ENCODE measurements at regions not wholly inside any gene's neighbourhood (a gene's known extent, or its start where the extent isn't known, plus 50 kb on each side); places are given as distances from the start of the nearest gene placed in this dataset.

DNA sequence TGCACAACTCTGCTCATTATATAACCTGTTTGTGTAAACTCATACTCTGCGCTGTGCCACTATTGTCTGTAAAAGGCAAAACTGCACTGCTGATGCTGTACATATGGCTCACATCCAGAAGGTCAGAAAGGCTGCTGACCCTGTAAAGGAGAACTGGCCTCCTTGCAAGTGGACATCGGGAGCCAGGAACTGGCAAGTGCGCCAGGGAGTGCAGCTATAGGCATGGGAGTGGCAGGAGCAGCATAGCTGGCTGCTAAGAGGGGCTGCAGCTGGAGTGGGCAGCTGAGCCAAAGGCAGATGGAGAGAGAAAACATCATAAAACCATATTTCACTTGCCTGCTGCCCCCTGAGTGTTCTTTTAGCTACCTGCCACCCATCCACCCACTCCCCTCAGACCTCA lies 2183.4 kb upstream of the ACO1 start:
- TF ChIP-seq SMAD1 (IDR thresholded peaks at IDR 0.05; ENCODE audit: low read depth, partially characterized antibody) (no peak), MTA3 (IDR thresholded peaks at IDR 0.05; ENCODE audit: borderline replicate concordance, low read length) (no peak), POLR2AphosphoS5 (IDR thresholded peaks at IDR 0.05; ENCODE audit: low read length) (no peak), CREM (IDR thresholded peaks at IDR 0.05; ENCODE audit: low read depth) (no peak), TCF12 (IDR thresholded peaks at IDR 0.05; ENCODE audit: low read depth, low read length) (no peak), RAD21 (IDR thresholded peaks at IDR 0.05; ENCODE audit: insufficient read depth, low read depth, low read length) (no peak), TAF1 (IDR thresholded peaks at IDR 0.05; ENCODE audit: borderline replicate concordance, low read depth, low read length) (no peak)
- TF ChIP-seq, protein P1, sequence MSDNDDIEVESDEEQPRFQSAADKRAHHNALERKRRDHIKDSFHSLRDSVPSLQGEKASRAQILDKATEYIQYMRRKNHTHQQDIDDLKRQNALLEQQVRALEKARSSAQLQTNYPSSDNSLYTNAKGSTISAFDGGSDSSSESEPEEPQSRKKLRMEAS (IDR thresholded peaks at IDR 0.05; ENCODE audit: low read depth, low read length): no peak
- TF ChIP-seq, protein P2, sequence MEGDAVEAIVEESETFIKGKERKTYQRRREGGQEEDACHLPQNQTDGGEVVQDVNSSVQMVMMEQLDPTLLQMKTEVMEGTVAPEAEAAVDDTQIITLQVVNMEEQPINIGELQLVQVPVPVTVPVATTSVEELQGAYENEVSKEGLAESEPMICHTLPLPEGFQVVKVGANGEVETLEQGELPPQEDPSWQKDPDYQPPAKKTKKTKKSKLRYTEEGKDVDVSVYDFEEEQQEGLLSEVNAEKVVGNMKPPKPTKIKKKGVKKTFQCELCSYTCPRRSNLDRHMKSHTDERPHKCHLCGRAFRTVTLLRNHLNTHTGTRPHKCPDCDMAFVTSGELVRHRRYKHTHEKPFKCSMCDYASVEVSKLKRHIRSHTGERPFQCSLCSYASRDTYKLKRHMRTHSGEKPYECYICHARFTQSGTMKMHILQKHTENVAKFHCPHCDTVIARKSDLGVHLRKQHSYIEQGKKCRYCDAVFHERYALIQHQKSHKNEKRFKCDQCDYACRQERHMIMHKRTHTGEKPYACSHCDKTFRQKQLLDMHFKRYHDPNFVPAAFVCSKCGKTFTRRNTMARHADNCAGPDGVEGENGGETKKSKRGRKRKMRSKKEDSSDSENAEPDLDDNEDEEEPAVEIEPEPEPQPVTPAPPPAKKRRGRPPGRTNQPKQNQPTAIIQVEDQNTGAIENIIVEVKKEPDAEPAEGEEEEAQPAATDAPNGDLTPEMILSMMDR (IDR thresholded peaks at IDR 0.05 in 2 of 3, conservative IDR thresholded peaks at IDR 0.05 in 1 of 3; ENCODE audit: control insufficient read depth in 2 of 3, extremely low read depth in 1 of 3, insufficient read depth in 1 of 3, low read depth in 3 of 3, low read length in 3 of 3): no peak
- TF ChIP-seq, protein P3, sequence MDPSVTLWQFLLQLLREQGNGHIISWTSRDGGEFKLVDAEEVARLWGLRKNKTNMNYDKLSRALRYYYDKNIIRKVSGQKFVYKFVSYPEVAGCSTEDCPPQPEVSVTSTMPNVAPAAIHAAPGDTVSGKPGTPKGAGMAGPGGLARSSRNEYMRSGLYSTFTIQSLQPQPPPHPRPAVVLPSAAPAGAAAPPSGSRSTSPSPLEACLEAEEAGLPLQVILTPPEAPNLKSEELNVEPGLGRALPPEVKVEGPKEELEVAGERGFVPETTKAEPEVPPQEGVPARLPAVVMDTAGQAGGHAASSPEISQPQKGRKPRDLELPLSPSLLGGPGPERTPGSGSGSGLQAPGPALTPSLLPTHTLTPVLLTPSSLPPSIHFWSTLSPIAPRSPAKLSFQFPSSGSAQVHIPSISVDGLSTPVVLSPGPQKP (IDR thresholded peaks at IDR 0.05; ENCODE audit: low read depth, low read length): no peak
- TF ChIP-seq, protein P4, sequence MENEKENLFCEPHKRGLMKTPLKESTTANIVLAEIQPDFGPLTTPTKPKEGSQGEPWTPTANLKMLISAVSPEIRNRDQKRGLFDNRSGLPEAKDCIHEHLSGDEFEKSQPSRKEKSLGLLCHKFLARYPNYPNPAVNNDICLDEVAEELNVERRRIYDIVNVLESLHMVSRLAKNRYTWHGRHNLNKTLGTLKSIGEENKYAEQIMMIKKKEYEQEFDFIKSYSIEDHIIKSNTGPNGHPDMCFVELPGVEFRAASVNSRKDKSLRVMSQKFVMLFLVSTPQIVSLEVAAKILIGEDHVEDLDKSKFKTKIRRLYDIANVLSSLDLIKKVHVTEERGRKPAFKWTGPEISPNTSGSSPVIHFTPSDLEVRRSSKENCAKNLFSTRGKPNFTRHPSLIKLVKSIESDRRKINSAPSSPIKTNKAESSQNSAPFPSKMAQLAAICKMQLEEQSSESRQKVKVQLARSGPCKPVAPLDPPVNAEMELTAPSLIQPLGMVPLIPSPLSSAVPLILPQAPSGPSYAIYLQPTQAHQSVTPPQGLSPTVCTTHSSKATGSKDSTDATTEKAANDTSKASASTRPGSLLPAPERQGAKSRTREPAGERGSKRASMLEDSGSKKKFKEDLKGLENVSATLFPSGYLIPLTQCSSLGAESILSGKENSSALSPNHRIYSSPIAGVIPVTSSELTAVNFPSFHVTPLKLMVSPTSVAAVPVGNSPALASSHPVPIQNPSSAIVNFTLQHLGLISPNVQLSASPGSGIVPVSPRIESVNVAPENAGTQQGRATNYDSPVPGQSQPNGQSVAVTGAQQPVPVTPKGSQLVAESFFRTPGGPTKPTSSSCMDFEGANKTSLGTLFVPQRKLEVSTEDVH (IDR thresholded peaks at IDR 0.05; ENCODE audit: low read depth, partially characterized antibody): no peak
